GM13976 (cell line): ENCODE measurements at regions not wholly inside any gene's neighbourhood (a gene's known extent, or its start where the extent isn't known, plus 50 kb on each side); places are given as distances from the start of the nearest gene placed in this dataset.
"Not testable (repeated sequence)": the region's sequence is repeated elsewhere in the genome, so short reads cannot be mapped to it uniquely, and the experiment has no call there.

Experiments
- DNase-seq: peaks from one replicate; pipeline ENCODE4 v3.0.0; 2012; ENCODE audit warnings: low spot score
- CTCF ChIP-seq: IDR thresholded peaks from 2 replicates; pipeline ENCODE4 v1.5.1; 2012; ENCODE audit warnings: borderline replicate concordance, mild to moderate bottlenecking; ENCODE audit not compliant: insufficient read depth; ENCODE audit errors: extremely low read depth, missing control alignments, control extremely low read depth
- in situ Hi-C: fragments of 300-500 bp; cut with MboI; formaldehyde crosslinking; loops from one replicate; pipeline ENCODE4 v1.12.0; 2022; ENCODE audit warnings: low sequenced_read_pairs, mixed read lengths, inconsistent platforms; ENCODE audit not compliant: unreplicated experiment

GRCh38 chr5:104573949-104574709, 1011.5 kb upstream of the NUDT12 start:
- in situ Hi-C loops, result no loop called here
- TF ChIP-seq CTCF, result no peak
- DNase-seq, result no peak

GRCh38 chr5:104569621-104570020, 1007.0 kb upstream of the NUDT12 start:
- no peak for DNase-seq
- in situ Hi-C loops, result no loop called here
- TF ChIP-seq CTCF, result no peak

DNA sequence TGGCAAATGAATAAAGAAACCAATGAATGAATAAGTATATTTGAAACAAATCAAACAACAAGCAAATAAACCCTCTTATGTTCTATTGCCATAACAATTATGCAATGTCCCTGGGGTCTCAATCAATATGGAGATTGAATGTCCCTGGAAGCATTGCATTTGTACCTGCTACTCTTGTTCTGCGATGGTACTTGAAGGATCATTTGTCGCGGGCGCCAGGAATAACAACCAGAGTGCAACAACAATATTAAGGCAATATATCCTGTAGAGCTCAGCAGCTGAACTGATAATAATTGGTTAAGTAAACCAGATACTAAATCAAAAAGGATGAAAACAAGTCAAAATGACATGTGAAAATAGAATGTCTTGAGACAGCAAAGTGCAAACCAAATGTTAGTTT, 1001.9 kb upstream of the NUDT12 start:
- in situ Hi-C loops, result no loop called here
- no peak for DNase-seq
- no peak for TF ChIP-seq CTCF

DNA sequence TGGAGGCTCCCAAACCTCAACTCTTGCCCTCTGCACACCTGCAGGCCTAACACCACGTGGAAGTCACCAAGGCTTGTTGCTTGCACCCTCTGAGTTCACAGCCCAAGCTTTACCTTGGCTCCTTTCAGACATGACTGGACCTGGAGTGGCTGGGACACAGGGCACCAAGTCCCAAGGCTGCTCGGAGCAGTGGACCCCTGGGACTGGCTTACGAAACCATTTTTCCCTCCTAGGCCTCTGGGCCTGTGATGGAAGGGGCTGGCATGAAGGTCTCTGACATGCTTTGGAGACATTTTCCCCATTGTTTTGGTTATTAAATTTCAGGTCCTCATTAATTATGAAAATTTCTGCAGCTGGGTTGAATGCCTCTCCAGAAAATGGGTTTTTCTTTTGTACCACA, 994.4 kb upstream of the NUDT12 start:
- DNase-seq, result no peak
- in situ Hi-C loops, result no loop called here
- no peak for TF ChIP-seq CTCF

DNA sequence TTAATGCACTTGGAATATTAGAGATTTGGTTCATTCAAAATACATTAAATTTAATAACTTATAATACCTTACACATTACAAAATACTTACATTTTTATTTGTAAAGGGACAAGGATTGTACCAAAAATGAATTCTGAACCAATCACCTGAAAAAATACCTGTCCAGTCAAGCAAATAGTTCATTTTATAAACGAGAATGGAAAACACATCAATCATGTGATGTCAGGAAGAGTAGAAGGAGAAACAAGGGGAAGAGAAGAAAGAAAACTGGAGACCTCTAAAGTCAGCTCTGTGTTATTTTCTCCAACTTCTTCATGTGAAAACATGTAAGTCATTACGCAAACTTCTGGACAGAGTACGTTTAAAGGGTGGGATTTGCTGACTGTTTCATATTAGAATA, 989.0 kb upstream of the NUDT12 start:
- no peak for TF ChIP-seq CTCF
- in situ Hi-C loops, result no loop called here

GRCh38 chr5:104546871-104547270, 984.3 kb upstream of the NUDT12 start:
- DNase-seq, in situ Hi-C loops: not testable (repeated sequence)

More for the DNA sequence above, 989.0 kb upstream of the NUDT12 start:
- no peak for DNase-seq

DNA sequence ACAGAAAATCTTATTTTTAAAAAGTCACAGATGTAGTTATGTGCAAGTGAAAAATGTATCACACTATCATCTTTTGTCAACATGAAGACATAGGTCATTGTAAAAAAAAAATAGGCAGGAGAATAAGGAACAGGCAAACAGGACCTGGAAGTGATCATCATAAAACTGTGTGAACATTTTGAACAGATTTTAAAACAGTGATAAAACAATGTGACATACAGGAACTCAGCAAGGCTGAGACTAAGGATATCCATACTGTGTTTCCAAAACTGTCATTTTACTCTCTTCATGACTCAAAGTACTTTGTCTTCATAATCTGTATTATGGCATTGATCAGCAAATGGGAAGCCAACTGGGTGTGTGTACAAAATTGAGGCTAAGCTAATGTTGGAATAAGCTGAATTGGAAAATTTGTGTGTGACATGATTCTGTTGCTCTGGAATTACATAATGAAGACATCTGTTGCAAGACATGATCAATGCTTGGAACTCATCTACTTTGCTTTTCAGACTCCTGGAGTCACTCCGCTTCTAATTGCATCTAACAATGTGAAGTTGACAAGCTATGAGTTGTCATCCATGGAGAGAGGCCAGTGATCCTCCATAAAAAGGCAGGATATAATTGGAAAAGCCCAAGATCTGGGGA, 978.7 kb upstream of the NUDT12 start:
- in situ Hi-C loops, result no loop called here
- no peak for DNase-seq
- no peak for TF ChIP-seq CTCF
